ENCODE measurements at regions not wholly inside any gene's neighbourhood (a gene's known extent, or its start where the extent isn't known, plus 50 kb on each side); places are given as distances from the start of the nearest gene placed in this dataset.

GRCh38 chrX:16444353-16444752 lies 205.6 kb upstream of the S100G start:
- TF ChIP-seq, protein P1, sequence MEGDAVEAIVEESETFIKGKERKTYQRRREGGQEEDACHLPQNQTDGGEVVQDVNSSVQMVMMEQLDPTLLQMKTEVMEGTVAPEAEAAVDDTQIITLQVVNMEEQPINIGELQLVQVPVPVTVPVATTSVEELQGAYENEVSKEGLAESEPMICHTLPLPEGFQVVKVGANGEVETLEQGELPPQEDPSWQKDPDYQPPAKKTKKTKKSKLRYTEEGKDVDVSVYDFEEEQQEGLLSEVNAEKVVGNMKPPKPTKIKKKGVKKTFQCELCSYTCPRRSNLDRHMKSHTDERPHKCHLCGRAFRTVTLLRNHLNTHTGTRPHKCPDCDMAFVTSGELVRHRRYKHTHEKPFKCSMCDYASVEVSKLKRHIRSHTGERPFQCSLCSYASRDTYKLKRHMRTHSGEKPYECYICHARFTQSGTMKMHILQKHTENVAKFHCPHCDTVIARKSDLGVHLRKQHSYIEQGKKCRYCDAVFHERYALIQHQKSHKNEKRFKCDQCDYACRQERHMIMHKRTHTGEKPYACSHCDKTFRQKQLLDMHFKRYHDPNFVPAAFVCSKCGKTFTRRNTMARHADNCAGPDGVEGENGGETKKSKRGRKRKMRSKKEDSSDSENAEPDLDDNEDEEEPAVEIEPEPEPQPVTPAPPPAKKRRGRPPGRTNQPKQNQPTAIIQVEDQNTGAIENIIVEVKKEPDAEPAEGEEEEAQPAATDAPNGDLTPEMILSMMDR (IDR thresholded peaks at IDR 0.05 in 8 of 11, conservative IDR thresholded peaks at IDR 0.05 in 3 of 11): no peak
- TF ChIP-seq POLR2A (IDR thresholded peaks at IDR 0.05): no peak
- no peak for TF ChIP-seq POLR2AphosphoS5 (IDR thresholded peaks at IDR 0.05)
